Tongue (tissue), 1 donor: ENCODE measurements at regions not wholly inside any gene's neighbourhood (a gene's known extent, or its start where the extent isn't known, plus 50 kb on each side); places are given as distances from the start of the nearest gene placed in this dataset.
"Not testable (repeated sequence)": the region's sequence is repeated elsewhere in the genome, so short reads cannot be mapped to it uniquely, and the experiment has no call there.

Experiments
- DNase-seq: peaks from one replicate; pipeline ENCODE4 v3.0.0-alpha.2; 2015

DNA sequence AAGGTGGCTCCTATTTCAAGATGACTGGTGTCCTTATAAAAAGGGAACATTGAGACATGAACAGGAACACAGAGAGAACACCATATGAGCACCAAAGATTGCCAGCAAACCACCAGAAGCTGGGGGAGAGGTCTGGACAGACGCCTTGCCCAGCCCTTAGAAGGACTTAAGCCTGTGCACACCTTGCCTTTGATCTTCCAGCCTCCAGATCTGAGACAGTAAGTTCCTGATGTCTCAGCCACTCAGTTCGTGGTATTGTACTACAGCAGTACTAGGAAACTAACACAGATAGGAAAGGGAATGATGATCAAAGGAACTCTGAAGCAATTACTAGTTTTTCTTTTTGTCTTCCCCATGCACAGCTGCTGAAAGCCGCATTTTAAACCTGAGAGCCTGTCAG is 137.3 kb upstream of the FHL2 start:
- no peak for DNase-seq

DNA sequence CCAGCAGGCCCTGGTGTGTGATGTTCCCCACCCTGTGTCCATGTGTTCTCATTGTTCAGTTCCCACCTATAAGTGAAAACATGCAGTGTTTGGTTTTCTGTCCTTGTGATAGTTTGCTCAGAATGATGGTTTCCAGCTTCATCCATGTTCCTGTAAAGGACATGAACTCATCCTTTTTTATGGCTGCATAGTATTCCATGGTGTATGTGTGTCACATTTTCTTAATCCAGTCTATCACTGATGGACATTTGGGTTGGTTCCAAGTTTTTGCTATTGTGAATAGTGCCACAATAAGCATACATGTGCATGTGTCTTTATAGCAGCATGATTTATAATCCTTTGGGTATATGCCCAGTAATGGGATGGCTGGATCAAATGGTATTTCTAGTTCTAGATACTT is 130.4 kb upstream of the FHL2 start:
- not testable (repeated sequence) for DNase-seq

DNA sequence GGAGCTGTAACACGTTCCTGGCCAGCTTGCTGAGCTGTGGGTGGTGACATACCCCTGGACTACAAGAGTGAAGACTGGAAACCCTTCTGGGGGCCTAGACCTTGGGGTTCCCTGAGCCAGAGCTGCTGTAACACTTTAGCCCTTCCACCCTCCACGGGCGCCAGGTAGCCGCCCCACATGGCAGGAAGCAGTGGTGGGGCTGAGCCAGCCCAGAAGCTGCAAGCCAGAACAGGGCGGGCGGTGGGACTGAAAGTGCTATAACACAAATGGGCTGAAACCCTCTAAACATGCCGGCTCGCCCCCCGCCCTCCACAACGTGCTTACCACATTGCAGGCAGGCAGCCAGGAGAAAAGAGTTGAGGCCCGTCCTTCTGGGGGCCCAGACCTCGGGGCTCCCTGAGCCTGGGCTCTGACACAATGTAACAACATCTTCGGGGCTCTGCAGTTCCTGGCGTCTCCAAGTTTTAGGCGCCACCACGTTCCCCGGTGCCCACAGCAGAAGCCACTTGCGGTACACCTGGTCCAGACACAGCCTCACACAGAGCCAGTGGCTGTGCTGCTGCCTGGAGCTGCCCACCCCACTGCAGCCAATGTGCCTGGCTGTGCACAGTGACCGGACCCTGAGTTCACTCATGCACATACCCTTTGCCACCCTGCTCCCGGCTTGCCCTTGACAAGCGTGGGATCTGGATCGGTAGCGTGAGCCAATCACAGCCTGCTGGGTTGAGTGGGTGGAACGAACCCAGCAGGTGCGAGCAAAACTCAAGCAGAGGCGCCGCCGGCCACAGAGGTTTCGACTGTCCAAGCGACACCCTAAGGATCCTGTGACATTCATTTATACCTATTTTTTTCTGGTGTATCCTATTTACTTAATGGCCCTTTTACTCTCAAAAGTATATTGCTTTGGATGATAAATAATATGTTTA is 127.4 kb upstream of the FHL2 start:
- no peak for DNase-seq

DNA sequence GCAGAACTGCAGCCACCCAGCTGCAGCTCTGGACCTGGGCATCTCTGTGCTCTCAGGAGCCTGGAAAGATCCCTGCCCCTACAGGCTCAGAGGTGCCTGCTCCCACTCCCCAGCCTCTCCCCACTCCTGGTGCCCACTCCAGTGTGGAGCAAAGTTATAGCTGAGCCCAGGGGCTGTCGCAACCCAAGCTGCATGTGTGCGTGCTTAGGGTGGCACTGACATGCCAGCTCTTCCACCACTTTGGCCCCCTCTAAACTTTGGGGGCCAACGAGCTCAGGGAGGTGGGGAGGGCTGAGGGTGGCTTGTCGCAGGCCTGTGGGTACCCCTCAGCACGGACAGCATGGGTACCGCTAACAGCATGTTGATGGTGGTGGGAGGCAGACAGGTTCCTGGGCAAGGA is 126.3 kb upstream of the FHL2 start:
- no peak for DNase-seq

DNA sequence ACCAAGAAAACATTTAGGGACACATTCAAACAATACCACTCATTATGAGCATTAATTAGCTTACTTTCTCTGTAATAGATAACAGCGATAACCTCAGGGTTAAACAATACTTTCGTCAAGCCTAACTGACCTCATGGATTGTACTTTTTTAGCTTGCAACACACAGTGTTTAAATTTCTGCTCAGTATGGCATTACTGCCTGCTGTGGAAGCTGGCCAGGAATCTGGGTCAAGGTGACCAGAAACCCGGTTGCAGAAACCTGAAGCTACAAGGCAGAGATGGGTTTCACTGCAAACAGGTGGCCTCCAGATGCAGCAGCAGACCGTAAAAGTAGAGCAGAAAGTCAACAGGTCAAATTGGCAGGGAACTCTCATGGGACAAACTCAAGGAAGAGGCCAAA is 123.8 kb upstream of the FHL2 start:
- DNase-seq = no peak

DNA sequence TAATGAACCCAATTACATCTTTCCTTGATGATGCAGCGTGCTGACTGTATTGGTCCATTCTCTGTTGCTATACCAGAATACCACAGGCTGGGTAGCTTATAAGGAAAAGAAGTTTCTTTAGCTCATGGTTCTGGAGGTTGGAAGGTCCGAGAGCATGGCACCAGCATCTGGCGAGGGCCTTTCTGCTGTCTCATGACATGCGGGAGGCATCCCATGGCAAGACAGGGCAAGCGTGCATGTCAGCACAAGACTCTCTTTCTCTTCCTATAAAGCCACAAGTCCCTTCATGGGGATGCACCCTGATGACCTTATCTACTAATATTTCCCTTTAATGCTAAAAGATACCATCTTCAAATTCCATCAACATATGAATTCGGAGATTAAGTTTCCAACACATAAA is 122.8 kb upstream of the FHL2 start:
- DNase-seq = no peak

DNA sequence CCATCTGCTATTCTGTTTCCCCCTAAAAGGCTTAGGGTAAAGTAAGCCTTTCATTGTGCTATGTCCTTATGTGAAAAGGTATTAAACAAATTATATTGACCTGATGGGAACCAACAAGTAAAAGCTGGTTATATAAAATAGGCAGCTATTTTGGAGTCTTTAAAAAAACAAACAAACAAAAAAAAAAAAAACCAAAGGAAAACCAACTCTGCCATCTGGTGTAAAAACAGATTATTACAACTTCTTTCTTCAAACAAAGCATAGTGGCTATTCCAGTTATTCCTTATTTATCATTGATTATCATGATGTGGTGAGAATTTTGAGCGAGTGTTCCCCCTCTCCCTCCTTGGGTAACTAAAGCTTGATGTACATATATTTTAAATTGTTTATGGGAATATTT is 122.3 kb upstream of the FHL2 start:
- DNase-seq = peak; percentile 67

DNA sequence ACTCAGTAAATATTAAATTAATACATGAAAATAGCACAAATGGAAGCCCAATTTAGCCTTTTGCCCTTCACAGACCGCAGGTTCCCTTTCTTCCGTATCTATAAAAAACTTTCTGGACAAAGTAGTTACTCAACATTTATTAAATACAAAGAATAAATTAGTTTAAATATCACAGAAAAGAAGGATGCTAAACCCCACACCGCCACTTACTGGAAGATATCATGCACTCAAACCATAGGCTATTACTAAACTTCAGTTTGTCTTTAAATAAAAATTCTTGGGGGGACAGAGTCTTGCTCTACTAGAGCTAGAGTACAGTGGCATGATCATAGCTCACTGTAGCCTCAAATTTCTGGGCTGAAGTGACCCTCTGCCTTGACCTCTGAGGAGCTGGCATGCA is 120.7 kb upstream of the FHL2 start:
- DNase-seq = no peak

DNA sequence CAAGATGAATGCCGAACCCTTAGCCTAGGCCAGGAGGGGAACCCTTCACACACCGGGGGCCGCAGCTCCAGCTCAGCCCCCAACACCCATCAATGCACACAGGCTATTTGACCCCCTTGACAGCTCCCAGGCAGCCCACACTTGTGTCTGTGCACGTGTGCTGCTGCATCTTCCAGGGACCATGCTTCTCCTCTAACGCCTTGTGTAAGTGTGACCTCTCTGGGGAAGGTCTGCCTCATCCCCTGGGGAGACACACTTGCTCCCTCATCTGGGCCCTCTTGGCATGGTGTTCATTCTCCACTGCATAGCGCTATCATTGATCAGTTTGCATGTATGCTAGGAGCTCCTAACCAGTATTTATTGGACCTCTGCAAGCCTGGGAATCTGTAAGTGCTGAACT is 120.0 kb upstream of the FHL2 start:
- DNase-seq = no peak

DNA sequence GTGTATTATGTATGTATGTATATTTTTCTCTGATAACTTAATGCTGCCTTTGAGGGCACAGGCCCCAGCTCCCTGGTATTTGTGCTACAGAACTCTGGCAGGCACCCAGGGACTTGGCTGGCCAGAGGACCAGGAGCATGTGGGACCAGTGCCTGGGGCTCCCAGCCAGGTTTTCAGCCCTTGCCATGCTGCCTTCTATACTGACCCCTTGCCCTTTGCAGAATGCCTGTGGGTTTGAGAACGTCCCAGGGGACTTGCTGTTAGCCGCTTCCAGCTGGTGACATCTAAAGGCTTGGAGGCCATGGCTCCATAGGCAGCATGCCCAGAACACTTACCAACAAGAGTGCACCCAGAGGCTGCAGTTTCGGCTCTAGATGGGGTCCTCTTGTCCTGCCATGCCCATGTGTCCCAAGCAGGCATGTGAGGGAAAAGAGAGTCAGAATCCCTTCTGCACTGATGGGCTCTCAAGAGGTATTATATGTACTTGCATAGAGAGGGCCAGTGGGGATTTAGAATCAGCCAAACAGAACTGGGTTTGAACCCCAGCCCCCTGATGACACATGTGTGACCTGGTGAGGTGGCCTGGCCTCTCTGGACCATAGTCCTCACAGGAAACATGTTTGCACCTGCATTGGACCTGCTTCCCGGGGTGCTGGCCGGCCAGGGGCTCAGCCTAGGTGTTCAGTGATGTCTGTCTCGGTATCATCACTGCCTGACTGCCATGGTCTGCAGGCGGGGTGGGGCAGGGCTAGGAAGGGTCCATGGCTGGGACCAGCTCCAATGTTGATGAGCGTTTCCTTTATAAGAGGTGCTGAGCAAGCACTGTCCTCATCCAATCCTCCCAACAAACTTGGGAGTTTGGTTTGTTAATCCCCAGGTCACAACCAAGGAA is 119.2 kb upstream of the FHL2 start:
- peak; percentile 71 for DNase-seq

DNA sequence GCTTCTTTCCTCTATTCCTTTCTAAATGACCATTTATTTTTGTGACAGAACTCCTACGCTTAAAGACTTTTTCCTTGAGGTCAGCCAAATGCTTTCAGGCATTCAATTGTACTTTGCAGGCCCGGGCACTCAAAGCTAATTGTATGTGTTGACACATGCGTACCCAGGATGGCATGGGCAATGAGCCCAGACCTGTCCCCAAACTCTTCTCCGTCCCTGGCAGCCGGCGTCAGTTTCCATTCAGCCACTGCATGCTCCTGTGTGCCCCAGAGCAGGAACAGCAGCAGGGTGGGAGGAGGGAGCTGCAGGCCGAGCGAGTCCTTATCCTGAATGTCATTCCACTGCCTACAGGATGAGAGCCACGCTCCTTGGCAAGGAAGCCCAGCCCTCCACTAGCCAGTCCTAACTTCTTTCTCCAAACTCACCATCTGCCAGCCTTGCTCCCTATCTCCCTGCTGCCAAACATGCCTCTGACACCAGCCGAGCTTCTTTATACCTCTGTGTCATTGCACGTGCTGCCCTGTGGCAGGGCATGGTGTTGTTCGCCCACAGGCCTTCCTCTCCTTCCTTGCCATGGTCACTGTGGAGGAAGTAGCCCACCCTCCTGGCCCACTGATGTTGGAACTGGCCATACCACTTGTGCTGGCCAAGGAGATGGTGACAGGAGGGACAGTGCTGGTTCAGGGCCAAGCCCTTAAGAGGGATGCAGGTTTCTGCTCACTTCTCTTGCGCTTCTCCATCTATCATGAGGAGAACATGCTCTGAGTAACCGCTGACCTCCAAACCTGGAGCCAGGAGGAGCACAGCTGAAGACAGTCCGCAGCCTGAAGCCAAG is 116.9 kb upstream of the FHL2 start:
- peak; percentile 76 for DNase-seq

DNA sequence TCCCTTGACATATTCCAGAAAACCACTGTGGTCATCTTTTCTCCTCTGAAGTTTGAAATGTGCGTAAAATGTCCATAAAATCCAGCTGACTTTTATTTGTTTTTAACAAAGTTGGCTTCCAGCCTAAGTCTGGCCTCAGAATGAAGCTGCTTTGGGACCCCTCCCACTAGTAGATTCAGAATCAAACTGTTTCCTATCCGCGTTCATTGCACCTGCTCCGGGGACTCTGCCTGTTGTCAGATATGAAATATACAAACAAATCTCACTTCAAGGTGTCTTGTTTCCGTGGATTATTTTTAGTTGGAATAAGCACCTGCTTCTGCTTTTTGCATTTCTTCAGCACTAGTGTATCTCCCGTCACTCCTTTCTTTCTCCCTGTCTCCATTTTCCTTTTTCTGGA is 115.7 kb upstream of the FHL2 start:
- peak; percentile 77 for DNase-seq

DNA sequence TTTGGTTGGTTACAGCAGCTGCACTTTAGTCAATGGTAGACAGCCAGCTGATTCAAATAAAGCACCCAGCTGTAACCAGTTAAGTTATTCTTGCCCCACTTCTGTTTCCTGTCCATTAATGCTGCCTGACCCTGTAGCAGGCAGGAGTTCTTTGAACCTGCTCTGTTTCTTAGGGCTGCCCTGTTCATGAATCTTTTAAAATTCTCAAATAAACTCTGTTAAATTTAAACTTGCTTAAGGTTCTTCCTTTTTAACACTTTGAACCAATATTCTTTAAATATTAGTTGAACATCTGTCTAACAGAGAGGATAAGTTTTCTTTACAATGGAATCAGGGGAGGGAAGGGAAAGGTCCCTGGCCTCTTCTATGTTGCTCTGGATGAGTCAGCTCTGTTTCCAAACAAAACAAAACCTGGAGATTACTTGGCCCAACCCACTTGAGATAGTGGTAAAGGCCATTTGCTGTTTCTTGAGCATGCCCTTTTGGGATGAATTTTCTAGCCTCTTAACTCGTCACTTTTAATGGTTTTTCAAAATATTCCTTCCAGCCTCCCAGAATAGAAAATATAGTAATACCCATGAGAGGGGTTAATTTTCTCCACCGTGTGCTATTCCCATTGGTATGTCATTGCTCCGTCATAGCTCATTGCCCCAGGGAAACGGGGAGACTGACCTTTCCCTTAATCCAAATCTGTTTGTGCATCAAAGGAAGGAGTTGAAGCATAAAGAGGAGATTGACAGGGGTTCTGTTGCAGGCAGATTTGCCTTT is 112.1 kb upstream of the FHL2 start:
- DNase-seq = no peak

DNA sequence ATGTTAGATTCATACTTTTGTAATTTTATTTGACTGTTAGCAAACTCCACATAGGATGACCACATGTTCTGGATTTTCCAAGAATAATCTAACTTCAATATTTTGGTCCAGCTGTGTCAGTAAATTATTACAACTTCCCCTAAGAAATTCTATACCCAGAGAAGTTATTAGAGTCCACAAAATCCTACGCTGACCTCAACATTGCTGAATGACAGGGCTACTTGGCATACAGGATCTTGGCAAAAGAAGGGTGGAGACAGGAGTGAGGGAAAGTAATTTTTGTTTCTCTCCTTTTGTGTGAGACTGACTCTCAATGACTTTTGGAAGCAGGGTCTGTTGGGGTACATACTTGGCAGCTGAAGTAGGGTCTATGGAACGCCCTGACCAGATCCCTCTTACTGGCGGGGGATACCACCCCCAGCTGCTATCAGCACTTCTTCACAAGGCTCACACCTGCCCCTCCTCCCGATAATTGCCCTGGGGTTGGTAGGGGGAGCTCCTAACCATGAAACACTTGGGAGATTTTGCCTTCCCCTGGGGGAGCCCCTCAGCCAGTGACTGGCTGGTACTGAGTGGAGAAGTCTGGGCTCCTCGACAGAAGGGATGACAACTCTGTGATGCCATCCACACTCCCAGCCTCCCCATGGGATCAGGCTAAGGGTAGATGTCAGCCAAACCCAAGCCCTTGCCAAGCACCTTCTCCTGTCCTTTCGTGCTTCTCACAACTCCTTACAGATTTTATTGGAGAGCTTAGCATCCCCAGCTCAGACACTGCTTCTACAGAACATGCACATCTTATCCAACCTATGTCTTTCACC is 110.6 kb upstream of the FHL2 start:
- no peak for DNase-seq

DNA sequence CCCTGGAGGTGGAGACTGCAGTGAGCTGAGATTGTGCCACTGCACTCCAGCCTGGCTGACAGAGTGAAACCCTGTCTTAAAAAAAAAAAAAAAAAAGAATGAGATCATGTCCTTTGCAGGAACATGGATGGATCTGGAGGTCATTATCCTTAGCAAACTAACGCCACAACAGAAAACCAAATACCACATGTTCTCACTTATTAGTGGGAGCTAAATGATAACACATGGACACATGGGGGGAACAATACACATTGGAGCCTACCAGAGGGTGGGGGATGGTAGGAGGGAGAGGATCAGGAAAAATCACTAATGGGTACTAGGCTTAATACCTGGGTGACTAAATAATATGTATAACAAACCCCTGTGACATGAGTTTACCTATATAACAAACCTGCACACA is 108.0 kb upstream of the FHL2 start:
- DNase-seq = not testable (repeated sequence)

DNA sequence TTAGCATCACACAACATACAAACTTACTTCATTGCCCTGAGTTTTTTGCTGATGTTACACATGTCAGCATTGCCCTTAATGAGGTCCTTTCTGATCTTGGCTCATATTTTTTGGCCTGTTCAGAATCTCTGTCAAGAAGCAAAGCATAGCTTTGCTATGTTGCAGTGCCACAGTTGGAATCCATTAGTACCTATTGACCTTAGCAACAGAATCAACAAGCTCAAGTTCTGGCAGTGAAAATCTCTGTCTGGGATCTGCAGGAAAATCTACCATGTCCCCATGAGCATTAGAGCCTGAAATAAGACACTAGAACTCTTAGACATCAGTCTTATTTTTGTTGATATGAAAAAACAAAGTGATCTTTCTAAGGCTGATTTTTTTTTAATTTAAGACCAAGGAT is 105.6 kb upstream of the FHL2 start:
- DNase-seq = peak; percentile 89

DNA sequence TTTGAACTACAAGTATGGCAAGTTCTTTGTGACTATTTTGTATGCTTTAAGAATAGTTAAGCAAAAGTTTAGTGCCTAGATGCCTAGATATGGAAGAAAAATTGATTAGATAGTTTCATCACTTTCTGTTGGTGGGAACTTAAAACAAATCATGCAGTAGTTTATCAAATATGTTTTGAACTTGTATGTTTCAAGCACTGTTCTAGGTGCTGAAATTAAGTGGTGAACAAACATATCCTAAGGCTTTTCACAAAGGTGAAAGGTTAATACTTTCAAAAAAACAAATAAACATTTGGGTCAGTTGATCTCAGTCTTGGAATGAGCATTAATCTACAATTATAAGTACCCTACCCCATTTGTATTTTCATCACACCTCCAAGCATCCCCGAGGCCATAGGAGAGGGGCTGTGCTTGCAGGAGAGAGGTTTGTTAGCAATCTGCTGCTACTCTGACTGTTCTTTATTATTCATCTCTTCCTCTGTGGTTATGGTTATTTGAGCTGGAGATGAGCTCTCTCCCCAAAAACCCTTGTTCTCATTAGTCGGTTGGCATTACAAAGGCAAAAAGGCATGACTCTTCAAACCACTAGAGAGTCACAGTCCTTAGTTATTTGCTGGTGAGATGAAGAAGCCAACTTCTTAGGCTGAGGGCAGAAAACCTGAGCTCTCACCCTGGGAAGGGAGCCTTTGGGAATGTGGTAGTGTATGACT is 103.9 kb upstream of the FHL2 start:
- no peak for DNase-seq

DNA sequence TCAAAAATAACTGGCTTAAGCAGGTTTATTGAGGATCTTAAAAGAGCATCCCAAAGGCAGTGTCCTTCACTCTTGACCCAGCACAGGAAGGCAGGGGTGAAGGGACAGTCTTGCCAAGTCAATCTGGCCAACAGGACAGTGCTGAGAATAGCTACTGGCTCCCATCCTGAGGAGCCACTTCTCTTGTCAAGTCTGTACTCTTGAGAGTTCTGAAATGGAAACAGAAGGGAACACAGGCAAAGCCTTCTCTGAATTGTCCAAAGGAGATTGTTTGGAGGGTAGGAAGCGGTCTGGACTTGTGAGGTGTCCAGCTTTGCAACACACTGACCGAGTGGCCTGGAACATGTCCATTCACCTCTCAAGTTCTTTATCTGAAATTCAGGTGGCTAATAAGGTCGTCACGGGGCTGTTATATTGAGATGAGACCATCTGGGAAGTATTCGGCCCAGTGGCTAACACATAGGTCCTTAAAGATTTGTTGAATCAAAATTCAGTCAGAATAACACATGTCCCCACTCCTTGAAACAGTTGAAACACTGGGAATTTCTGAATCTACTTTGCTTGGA is 99.5 kb upstream of the FHL2 start:
- DNase-seq = no peak

DNA sequence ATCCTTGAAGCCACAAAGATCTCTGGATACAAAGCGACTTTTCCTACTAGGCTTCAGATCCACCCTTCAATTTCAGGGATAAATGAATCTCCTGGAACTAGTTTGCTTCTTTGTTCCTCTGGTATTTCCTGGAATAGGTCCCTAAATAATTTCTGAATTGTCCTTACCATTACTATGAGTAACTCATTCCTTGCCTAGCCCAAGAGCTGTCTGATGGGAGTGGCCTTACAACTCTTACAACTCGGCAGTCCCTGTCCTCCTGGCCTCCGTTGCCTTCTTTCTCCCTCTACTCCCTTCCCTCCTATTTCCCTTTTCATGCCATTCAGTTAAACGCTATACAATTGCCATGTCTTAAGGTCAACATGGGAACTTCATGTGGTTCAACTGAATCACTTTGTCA is 98.2 kb upstream of the FHL2 start:
- DNase-seq = no peak

DNA sequence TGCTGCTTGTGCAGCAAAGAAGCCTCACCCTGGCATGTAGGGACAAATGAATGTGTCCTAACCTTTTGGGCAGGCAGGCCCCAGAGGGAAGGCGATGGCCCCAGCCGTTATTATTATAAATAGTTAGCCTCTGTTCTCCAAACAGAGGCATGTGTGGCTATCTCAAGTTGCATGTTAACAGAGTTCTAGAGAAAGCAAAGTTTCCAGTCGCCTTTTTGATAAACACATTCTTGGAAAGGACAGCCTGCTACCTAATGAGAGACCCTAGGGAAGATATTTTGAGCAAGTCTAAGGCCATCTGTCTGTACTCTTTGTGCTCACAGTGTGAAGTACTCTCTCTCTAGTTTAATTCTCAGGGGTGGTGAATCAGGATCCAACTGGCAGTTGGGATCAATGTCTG is 97.4 kb upstream of the FHL2 start:
- DNase-seq = peak; percentile 73
